ENCODE measurements at regions not wholly inside any gene's neighbourhood (a gene's known extent, or its start where the extent isn't known, plus 50 kb on each side); places are given as distances from the start of the nearest gene placed in this dataset.

GRCh38 chr22:49146511-49146910 is 681.2 kb downstream of the BRD1 start:
- TF ChIP-seq POLR2A (IDR thresholded peaks at IDR 0.05), result no peak
- no peak for TF ChIP-seq CTCF (IDR thresholded peaks at IDR 0.05)

Data from adrenal gland (tissue), 5 donors.